Pulmonary artery endothelial cell (primary cell): ENCODE measurements at regions not wholly inside any gene's neighbourhood (a gene's known extent, or its start where the extent isn't known, plus 50 kb on each side); places are given as distances from the start of the nearest gene placed in this dataset.
"Not testable (repeated sequence)": the region's sequence is repeated elsewhere in the genome, so short reads cannot be mapped to it uniquely, and the experiment has no call there.

Source experiments
- DNase-seq: peaks from one replicate; pipeline ENCODE4 v3.0.0-alpha.2; 2011; ENCODE audit warnings: low read depth, low spot score

DNA sequence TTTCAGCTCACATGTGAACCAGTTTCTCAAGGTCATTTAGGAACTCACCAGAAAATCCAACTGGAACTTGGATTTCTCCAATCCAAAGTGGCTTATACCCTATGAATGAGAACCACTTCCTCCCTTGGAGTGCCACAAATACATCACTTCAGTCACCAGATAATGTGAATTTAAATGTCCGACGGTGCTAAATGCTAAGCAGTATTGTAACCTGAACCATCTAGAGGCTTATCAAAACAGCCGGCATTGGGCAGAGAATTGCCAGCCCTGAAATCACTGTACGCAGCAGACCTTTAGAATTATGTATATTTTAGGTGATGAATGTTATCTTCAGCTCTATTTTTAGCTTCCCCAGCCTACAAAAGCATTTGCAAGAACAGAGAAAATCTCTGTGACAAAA lies 76.8 kb upstream of the COX20 start:
- DNase-seq = no peak

DNA sequence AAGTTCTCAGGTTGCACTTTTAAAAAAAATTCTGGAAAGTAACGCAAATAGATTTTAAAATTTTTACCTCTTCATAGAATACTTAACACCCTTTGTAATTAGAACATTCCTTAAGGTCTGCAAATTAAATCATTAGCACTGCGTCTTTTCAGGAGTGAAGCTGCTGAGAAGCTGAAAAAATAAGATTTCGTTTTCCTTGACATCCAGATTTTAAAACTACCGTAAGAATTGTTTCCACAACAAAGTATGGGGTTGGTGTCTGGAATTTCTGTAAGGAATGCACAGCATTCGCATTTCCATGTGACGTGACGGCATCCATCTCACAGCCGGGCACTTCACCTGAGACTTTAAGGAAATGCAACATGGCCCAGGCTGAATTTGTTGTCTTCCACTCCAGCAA lies 76.3 kb upstream of the COX20 start:
- DNase-seq = no peak

DNA sequence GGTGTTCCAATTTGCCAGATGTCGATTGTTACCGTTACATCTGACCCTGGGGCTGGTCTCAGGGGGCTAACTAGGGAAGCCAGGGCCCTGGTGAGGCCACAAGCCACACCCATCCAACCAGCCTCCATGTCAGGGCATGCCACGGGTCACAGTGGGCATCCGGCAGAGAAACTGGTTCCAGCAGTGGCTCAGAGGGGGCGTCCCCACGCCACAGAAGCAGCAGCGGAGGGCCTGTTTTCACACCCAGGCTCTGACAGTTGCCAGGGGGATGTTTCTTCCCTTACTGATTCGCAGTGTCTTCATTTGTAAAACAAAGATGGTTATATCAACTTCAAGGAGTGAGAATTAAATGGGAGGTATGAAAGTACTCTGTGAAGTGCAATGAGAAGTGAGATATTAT lies 75.0 kb upstream of the COX20 start:
- no peak for DNase-seq

DNA sequence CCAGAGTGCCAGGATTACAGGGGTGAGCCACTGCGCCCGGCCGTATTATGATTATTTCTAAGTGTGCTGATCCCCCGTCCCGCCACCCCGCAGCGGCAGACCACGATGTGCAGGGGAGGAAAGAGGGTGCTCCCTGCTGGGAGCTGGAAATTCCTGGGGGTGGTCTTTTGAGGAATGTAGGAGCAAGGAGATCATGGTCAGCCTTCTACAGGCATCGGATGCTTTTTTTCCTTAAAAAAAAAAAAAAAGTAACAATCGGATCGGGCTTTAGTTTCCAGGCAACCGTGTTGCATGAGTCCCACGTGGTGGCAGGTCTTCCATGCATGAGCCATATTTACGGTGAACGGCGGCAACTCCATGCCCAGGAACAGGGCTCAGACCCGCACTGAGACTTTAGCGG lies 74.2 kb upstream of the COX20 start:
- no peak for DNase-seq

DNA sequence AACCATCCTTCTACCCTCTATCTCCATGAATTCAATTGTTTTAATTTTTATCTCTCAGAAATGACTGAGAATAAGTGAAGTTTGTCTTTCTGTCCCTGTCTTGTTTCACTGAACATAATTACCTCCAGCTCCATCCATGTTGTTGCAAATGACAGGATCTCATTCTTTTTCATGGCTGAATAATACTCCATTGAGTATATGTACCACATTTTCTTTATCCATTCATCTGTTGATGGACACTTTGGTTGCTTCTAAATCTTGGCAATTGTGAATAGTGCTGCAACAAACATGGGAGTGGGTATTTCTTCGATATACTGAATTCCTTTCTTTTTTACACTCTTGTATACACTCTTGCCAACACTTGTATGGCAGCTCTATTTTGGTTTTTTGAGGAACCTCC lies 72.8 kb upstream of the COX20 start:
- DNase-seq = no peak

DNA sequence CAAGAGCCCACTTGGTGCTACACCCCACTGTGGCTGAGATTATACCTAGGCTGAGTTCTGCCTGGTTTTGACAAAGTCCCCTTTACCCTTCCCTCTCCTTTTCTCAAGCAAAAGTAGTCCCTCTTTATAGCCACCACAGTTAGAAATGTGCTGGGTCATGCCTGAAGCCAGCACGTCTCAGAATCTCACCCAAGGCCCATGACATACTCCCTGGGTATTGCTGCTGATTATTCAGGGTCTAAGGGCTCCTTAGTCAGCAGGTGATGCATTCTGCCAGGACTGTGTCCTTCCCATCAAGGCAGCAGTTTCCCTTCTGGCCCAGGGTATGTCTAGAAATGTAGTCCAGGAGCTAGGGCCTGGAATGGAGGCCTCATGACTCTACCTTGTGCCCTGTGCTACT lies 67.3 kb upstream of the COX20 start:
- DNase-seq = no peak

DNA sequence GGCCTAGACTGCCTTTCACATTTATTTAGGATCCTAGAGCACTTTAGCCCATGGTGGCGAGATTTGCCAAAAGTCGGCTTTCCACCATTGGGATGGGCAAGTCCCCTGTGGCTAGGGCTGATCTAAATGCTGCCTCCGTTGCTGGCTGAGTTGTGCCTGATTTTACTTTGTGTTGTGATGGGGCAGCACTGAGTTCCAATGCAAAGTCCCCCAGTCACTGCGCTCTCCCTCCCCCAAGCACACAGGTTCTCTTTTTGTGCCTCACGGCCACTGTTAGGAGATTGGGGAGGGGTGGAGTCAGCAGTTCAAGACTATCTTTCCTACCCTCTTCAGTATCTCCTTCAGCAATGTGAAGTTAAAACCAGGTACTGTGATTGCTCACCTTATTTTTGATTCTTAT lies 66.7 kb upstream of the COX20 start:
- DNase-seq = no peak

DNA sequence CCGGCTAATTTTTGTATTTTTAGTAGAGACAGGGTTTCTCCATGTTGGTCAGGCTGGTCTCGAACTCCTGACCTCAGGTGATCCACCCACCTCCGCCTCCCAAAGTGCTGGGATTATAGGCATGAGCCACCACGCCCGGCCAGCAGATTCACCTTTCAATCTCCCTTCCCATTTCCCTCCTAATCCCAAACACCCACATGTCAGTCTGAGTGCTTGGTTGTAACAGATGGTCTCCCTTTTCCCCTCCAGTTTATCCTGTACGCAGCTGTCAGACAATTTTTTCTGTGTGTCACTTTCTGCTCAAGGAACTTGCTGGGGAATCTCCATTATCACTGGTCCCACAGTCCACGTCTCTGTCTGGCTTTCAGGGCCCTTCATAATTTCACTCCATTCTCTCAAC lies 64.9 kb upstream of the COX20 start:
- not testable (repeated sequence) for DNase-seq

DNA sequence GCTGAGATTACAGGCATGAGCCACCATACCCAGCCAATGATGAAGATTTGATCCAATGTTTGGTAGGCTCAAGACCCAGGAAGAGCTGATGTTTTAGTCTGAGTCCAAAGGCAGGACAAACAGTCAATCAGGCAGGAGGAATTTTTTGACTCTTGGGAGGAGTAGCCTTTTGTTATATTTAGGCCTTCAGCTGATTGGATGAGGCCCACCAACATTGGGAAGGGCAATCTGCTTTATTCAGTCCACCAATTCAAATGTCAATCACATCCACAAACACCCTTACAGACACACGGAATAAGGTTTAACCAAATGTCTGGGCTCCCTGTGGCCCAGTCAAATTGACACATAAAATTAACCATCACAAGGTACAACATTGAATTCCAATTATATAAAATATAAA lies 61.9 kb upstream of the COX20 start:
- DNase-seq = no peak

DNA sequence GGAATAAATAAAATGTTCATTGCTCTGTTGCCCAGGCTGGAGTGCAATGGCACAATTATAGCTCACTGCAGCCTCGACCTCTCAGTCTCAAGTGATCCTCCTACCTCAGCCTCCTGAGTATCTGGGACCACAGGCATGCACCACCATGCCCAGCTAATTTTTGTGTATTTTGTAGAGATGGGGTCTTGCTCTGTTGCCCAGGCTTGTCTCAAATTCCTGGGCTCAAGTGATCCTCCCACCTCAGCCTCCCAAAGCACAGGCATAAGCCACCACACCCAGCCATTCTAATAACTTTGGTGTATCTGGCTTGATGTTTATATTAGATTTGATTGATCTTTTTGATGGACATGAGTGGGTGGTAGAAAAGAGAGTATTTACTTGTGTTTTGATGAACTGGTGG lies 58.7 kb upstream of the COX20 start:
- not testable (repeated sequence) for DNase-seq

DNA sequence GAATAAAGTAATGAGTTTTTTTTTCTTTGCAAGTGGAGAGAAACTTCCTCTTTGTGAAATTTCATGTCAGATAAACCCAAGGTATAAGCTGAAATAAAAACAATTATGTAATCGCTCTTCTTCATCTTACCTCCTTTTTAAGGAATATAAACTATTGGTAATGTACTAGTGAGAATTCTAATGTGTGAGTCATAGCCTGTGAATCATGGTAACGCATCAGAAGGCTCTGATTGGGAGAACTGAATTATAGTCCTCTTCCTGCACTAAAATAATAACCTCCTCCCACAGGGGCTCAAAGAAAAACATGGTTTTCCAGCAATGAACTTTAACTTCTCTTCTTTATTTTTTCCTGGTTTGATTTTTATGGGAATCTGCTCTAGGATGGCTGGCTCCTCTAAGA lies 57.1 kb upstream of the COX20 start:
- peak; percentile 32 for DNase-seq

DNA sequence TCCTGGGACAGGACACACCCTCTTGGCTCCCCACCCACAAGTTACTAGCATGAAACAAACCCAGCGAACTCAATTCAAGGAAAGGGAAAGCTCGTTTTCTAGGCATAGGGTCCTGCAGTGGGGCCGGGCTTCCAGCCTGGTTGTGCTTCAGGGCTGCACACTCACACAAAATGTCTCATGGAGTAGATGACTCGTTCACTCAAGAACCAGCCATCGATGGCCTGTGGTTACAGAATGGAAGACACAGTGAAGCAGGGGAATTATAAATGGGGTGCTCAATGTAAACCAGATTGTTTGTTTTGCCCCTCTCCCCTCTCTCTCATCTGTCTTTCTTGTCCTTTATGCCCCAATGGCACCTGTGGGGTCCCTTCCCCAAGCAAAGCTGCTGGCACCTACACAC lies 56.0 kb upstream of the COX20 start:
- no peak for DNase-seq

DNA sequence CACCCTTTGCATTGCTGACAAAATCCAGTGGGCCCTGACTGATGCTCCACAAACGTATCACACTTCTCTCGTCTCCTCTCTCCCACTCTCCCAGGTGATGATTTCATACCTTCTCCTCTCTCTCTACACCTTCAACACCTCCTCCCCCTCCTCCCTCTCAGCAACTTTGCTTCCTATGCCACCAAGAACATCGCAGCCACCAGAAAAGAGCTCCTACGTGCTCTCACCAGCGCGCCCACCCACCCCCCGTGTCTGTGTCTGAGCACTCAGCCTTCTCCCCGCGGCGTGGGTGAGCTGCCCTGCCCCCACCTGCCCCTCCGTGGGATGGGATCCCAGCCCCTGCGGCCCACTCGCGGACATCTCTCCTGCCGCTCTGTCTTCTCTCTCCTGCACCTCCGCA lies 55.1 kb upstream of the COX20 start:
- DNase-seq = no peak

DNA sequence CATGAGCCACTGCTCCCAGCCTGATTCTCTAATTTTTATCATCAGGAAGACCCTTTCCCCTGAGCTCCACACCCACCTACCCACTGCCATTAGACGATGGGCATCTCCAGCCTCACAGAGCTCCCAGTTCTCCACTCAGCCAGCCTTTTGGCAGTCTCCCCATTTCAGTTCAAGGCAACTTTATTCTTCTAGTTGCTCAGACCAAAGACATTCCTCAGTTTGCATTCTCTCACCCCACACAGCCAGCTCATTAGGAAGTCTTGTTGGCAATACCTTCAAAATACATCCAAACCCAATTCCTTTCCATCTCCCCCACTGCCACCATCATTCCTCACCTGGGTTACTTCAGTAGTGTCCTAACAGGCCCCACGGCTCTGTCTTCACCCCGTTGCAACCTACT lies 53.4 kb upstream of the COX20 start:
- DNase-seq = no peak

DNA sequence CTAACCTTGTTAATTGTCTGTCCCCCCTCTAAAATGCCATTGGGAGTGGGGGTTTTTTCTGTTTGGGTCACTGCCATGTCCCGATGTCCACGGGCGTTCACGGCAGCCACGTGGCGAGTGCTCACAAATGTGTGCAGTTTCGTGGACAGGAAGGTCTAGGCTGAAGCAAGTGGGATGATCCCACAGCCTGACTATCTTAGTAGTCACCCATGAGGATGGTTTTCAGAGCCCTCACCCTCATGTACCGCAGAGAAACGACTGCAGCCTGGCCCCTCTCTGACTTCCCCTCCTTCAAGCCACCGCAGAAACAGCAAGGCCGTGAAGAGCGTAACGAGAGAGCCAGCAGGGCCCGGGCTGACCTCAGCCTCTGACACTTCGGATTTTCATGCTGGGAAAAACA lies 52.3 kb upstream of the COX20 start:
- DNase-seq = no peak
